G401.6 (cell line): ENCODE measurements at regions not wholly inside any gene's neighbourhood (a gene's known extent, or its start where the extent isn't known, plus 50 kb on each side); places are given as distances from the start of the nearest gene placed in this dataset.

Experiments
- FAIRE-seq: peaks from 2 replicates; lab custom pipeline; 2012; peaks lifted over from hg19 to GRCh38; lab: Jason Lieb, UNC

GRCh38 chr4:61036071-61036684 lies 163.9 kb upstream of the ADGRL3 start:
- FAIRE-seq, result no peak

- no peak for FAIRE-seq
Measured at GRCh38 chr4:61041527-61041926, 158.6 kb upstream of the ADGRL3 start.

GRCh38 chr4:61044837-61045236 lies 155.3 kb upstream of the ADGRL3 start:
- no peak for FAIRE-seq

- no peak for FAIRE-seq
Measured at GRCh38 chr4:61049018-61049417, 151.1 kb upstream of the ADGRL3 start.

- no peak for FAIRE-seq
Measured at GRCh38 chr4:61067381-61067780, 132.7 kb upstream of the ADGRL3 start.

GRCh38 chr4:61068060-61068459 lies 132.1 kb upstream of the ADGRL3 start:
- no peak for FAIRE-seq

GRCh38 chr4:61068745-61069144 lies 131.4 kb upstream of the ADGRL3 start:
- FAIRE-seq, result no peak

GRCh38 chr4:61070269-61070668 lies 129.9 kb upstream of the ADGRL3 start:
- no peak for FAIRE-seq

GRCh38 chr4:61079427-61079826 lies 120.7 kb upstream of the ADGRL3 start:
- no peak for FAIRE-seq

- no peak for FAIRE-seq
Measured at GRCh38 chr4:61079976-61080375, 120.2 kb upstream of the ADGRL3 start.

- FAIRE-seq, result no peak
Measured at GRCh38 chr4:61085534-61085933, 114.6 kb upstream of the ADGRL3 start.

- FAIRE-seq, result no peak
Measured at GRCh38 chr4:61086357-61086756, 113.8 kb upstream of the ADGRL3 start.

- no peak for FAIRE-seq
Measured at GRCh38 chr4:61086979-61087378, 113.1 kb upstream of the ADGRL3 start.

GRCh38 chr4:61094854-61095598 lies 105.1 kb upstream of the ADGRL3 start:
- no peak for FAIRE-seq

- FAIRE-seq, result no peak
Measured at GRCh38 chr4:61128682-61129081, 71.4 kb upstream of the ADGRL3 start.

- no peak for FAIRE-seq
Measured at GRCh38 chr4:61129971-61130370, 70.2 kb upstream of the ADGRL3 start.

- FAIRE-seq, result no peak
Measured at GRCh38 chr4:61143461-61143860, 56.7 kb upstream of the ADGRL3 start.

- no peak for FAIRE-seq
Measured at GRCh38 chr4:61149278-61149677, 50.8 kb upstream of the ADGRL3 start.
